ENCODE measurements at regions not wholly inside any gene's neighbourhood (a gene's known extent, or its start where the extent isn't known, plus 50 kb on each side); places are given as distances from the start of the nearest gene placed in this dataset.

- ATAC-seq (ENCODE audit: low FRiP score) (no peak), DNase-seq (ENCODE audit: low spot score) (no peak)
- no peak for TF ChIP-seq CTCF (IDR thresholded peaks at IDR 0.05)
Measured at GRCh38 chr15:38192496-38192895, 60.1 kb upstream of the SPRED1 start.

- TF ChIP-seq CTCF (IDR thresholded peaks at IDR 0.05) = no peak
- ATAC-seq (ENCODE audit: low FRiP score) (no peak), DNase-seq (ENCODE audit: low spot score) (no peak)
Measured at GRCh38 chr15:38193496-38193895, 59.1 kb upstream of the SPRED1 start.

GRCh38 chr15:38195191-38195901 is 57.3 kb upstream of the SPRED1 start:
- no peak for ATAC-seq (ENCODE audit: low FRiP score)

GRCh38 chr15:38196076-38196475 is 56.6 kb upstream of the SPRED1 start:
- DNase-seq (ENCODE audit: low spot score) (no peak), ATAC-seq (ENCODE audit: low FRiP score) (no peak)
- no peak for TF ChIP-seq CTCF (IDR thresholded peaks at IDR 0.05)

More at GRCh38 chr15:38195191-38195901, 57.3 kb upstream of the SPRED1 start:
- no peak for TF ChIP-seq CTCF (IDR thresholded peaks at IDR 0.05)
- no peak for DNase-seq (ENCODE audit: low spot score)

GRCh38 chr15:38197553-38197952 is 55.1 kb upstream of the SPRED1 start:
- no peak for DNase-seq (ENCODE audit: low spot score)
- no peak for TF ChIP-seq CTCF (IDR thresholded peaks at IDR 0.05)
- no peak for ATAC-seq (ENCODE audit: low FRiP score)

GRCh38 chr15:38201714-38202113 is 50.9 kb upstream of the SPRED1 start:
- DNase-seq (ENCODE audit: low spot score) (no peak), ATAC-seq (ENCODE audit: low FRiP score) (no peak)
- TF ChIP-seq CTCF (IDR thresholded peaks at IDR 0.05) = no peak

- no peak for ATAC-seq (ENCODE audit: low FRiP score)
- DNase-seq (ENCODE audit: low spot score) = no peak
- no peak for TF ChIP-seq CTCF (IDR thresholded peaks at IDR 0.05)
Measured at GRCh38 chr15:38202361-38202760, 50.3 kb upstream of the SPRED1 start.

Data from omental fat pad (tissue), 3 donors.